ENCODE measurements at regions not wholly inside any gene's neighbourhood (a gene's known extent, or its start where the extent isn't known, plus 50 kb on each side); places are given as distances from the start of the nearest gene placed in this dataset.

- TF ChIP-seq POLR2A (IDR thresholded peaks at IDR 0.05) = no peak
- no peak for TF ChIP-seq CTCF (IDR thresholded peaks at IDR 0.05)
- no peak for TF ChIP-seq EP300 (IDR thresholded peaks at IDR 0.05)
- Histone ChIP-seq H3K4me3 (no peak overlapping the region), H3K4me1 (ENCODE audit: insufficient read depth) (no peaks in the 10 kb centered on the region), H3K9me3 (no peaks in the 10 kb centered on the region), H3K27me3 (no peaks in the 10 kb centered on the region), H3K36me3 (no peaks in the 10 kb centered on the region), H3K27ac (no peak overlapping the region)
- WGBS, 3 donors = 54 to 72% (median 60%) methylated on average over 2 of the region's 2 CpGs
- no peak for DNase-seq
- intact Hi-C loops (cut with DNase I) = no loop called here
Measured at GRCh38 chr9:81132318-81132717, 557.0 kb downstream of the TLE1 start.

- 71 to 78% (median 77%) methylated on average over 6 of the region's 6 CpGs for WGBS, 3 donors
- no peak overlapping the region for H3K4me3 ChIP-seq
- no peaks in the 10 kb centered on the region for H3K36me3 ChIP-seq
- H3K4me1 ChIP-seq (ENCODE audit: insufficient read depth) = no peaks in the 10 kb centered on the region
- intact Hi-C loops (cut with DNase I) = no loop called here
- H3K9me3 ChIP-seq = no peaks in the 10 kb centered on the region
- H3K27ac ChIP-seq = no peak overlapping the region
- no peaks in the 10 kb centered on the region for H3K27me3 ChIP-seq
- TF ChIP-seq EP300 (IDR thresholded peaks at IDR 0.05) (no peak), POLR2A (IDR thresholded peaks at IDR 0.05) (no peak), CTCF (IDR thresholded peaks at IDR 0.05) (no peak)
- DNase-seq = no peak
Measured at GRCh38 chr9:81128701-81129100, 560.6 kb downstream of the TLE1 start.

- no peak for DNase-seq
- intact Hi-C loops (cut with DNase I) = no loop called here
- Histone ChIP-seq H3K27me3 (no peaks in the 10 kb centered on the region), H3K4me3 (no peak overlapping the region), H3K27ac (no peak overlapping the region), H3K36me3 (no peaks in the 10 kb centered on the region), H3K4me1 (ENCODE audit: insufficient read depth) (no peaks in the 10 kb centered on the region), H3K9me3 (no peaks in the 10 kb centered on the region)
- 41 to 91% (median 54%) methylated on average over 3 of the region's 3 CpGs for WGBS, 3 donors
- TF ChIP-seq EP300 (IDR thresholded peaks at IDR 0.05) (no peak), CTCF (IDR thresholded peaks at IDR 0.05) (no peak), POLR2A (IDR thresholded peaks at IDR 0.05) (no peak)
Measured at GRCh38 chr9:81125446-81126092, 563.8 kb downstream of the TLE1 start.

GRCh38 chr9:81123526-81123925 is 565.8 kb downstream of the TLE1 start:
- no peak overlapping the region for H3K4me3 ChIP-seq
- no peak for TF ChIP-seq CTCF (IDR thresholded peaks at IDR 0.05)
- TF ChIP-seq POLR2A (IDR thresholded peaks at IDR 0.05) = no peak
- no peak for TF ChIP-seq EP300 (IDR thresholded peaks at IDR 0.05)
- DNase-seq = no peak
- 81 to 93% (median 86%) methylated on average over 3 of the region's 3 CpGs for WGBS, 3 donors
- H3K27me3 ChIP-seq = no peaks in the 10 kb centered on the region
- H3K9me3 ChIP-seq = no peaks in the 10 kb centered on the region
- H3K36me3 ChIP-seq = no peaks in the 10 kb centered on the region
- intact Hi-C loops (cut with DNase I) = no loop called here
- H3K4me1 ChIP-seq (ENCODE audit: insufficient read depth) = no peaks in the 10 kb centered on the region
- no peak overlapping the region for H3K27ac ChIP-seq
